Endodermal cell (in vitro differentiated cells): ENCODE measurements at regions not wholly inside any gene's neighbourhood (a gene's known extent, or its start where the extent isn't known, plus 50 kb on each side); places are given as distances from the start of the nearest gene placed in this dataset.
A peak's percentile ranks its signal among the peaks of the same experiment; 100 is the strongest.

Experiments used
- DNase-seq: peaks from one replicate; pipeline ENCODE4 v3.0.0-alpha.2; 2017
- H3K27ac ChIP-seq: 2 replicates; pipeline ENCODE4 v1.5.1; 2013; ENCODE audit warnings: mild to moderate bottlenecking, low read depth, low read length, moderate library complexity
- H3K27me3 ChIP-seq: 2 replicates; pipeline ENCODE4 v1.6.1; 2013; ENCODE audit warnings: mild to moderate bottlenecking, low read length, moderate library complexity; ENCODE audit not compliant: insufficient read depth, control insufficient read depth, poor library complexity, severe bottlenecking
- H3K36me3 ChIP-seq: 2 replicates; pipeline ENCODE4 v1.7.0; 2013; ENCODE audit warnings: mild to moderate bottlenecking, low read length, moderate library complexity; ENCODE audit not compliant: control insufficient read depth, insufficient read depth
- H3K4me1 ChIP-seq: one replicate; pipeline ENCODE4 v1.7.0; 2013; ENCODE audit warnings: low read length; ENCODE audit not compliant: control insufficient read depth, insufficient read depth
- H3K4me3 ChIP-seq: 2 replicates; pipeline ENCODE4 v1.5.1; 2013; ENCODE audit warnings: mild to moderate bottlenecking, low read length, moderate library complexity
- H3K9ac ChIP-seq: 2 replicates; pipeline ENCODE4 v1.6.1; 2013; ENCODE audit warnings: mild to moderate bottlenecking, low read length, moderate library complexity; ENCODE audit not compliant: poor library complexity, severe bottlenecking; ENCODE audit errors: extremely low read depth
- H3K9me3 ChIP-seq: 2 replicates; pipeline ENCODE4 v1.6.1; 2013; ENCODE audit warnings: mild to moderate bottlenecking, low read length, moderate library complexity; ENCODE audit not compliant: control insufficient read depth
- H3K27ac Mint-ChIP-seq: 2 replicates; pipeline ENCODE4 v1.8.0; 2020; ENCODE audit warnings: mixed read lengths
- H3K27me3 Mint-ChIP-seq: 2 replicates; pipeline ENCODE4 v1.8.0; 2021; ENCODE audit warnings: mild to moderate bottlenecking, mixed read lengths; ENCODE audit not compliant: insufficient read depth
- H3K36me3 Mint-ChIP-seq: 2 replicates; pipeline ENCODE4 v1.8.0; 2020; ENCODE audit warnings: low read depth, mixed read lengths
- H3K4me1 Mint-ChIP-seq: 2 replicates; pipeline ENCODE4 v1.8.0; 2020; ENCODE audit warnings: mixed read lengths
- H3K4me3 Mint-ChIP-seq: 2 replicates; pipeline ENCODE4 v1.8.0; 2020; ENCODE audit warnings: mild to moderate bottlenecking, moderate library complexity, mixed read lengths
- H3K9me3 Mint-ChIP-seq: 2 replicates; pipeline ENCODE4 v1.8.0; 2020; ENCODE audit warnings: mild to moderate bottlenecking, mixed read lengths
- CTCF ChIP-seq: fragments of 200-600 bp; sonication (generic); conservative IDR thresholded peaks from 2 replicates; pipeline ENCODE4 v1.5.0; 2021; ENCODE audit warnings: antibody characterized with exemption, mild to moderate bottlenecking
- WGBS, 2 experiments: methylation state at CpG; one replicate each; pipeline versions ENCODE4 v1.1.5 to v1.1.7; 2013; ENCODE audit warnings: missing lambda C conversion rate in 2 of 2, mixed read lengths in 1 of 2; ENCODE audit not compliant: insufficient coverage in 1 of 2, insufficient read length in 1 of 2; 5-methylcytosine and 5-hydroxymethylcytosine counted together

GRCh38 chr4:126238013-126238412, 923.3 kb downstream of the FAT4 start:
- H3K27me3 ChIP-seq = no peaks in the 10 kb centered on the region
- no peaks in the 10 kb centered on the region for H3K36me3 Mint-ChIP-seq
- H3K4me1 Mint-ChIP-seq = peaks cover 8% of the 10 kb centered on the region
- no peak for TF ChIP-seq CTCF
- no peak overlapping the region for H3K9ac ChIP-seq
- H3K36me3 ChIP-seq = no peaks in the 10 kb centered on the region
- no peak for DNase-seq
- H3K27ac ChIP-seq = no peak overlapping the region
- H3K4me3 ChIP-seq = no peak overlapping the region
- peak overlapping the region; percentile 60 for H3K27ac Mint-ChIP-seq
- H3K27me3 Mint-ChIP-seq = no peaks in the 10 kb centered on the region
- H3K9me3 Mint-ChIP-seq = no peaks in the 10 kb centered on the region
- H3K4me3 Mint-ChIP-seq = no peak overlapping the region
- H3K9me3 ChIP-seq = no peaks in the 10 kb centered on the region
- H3K4me1 ChIP-seq = no peaks in the 10 kb centered on the region

GRCh38 chr4:126241634-126242033, 926.9 kb downstream of the FAT4 start:
- H3K4me3 Mint-ChIP-seq = no peak overlapping the region
- no peaks in the 10 kb centered on the region for H3K9me3 Mint-ChIP-seq
- no peaks in the 10 kb centered on the region for H3K27me3 Mint-ChIP-seq
- Histone ChIP-seq H3K27me3 (no peaks in the 10 kb centered on the region), H3K4me1 (no peaks in the 10 kb centered on the region), H3K4me3 (no peak overlapping the region), H3K9me3 (no peaks in the 10 kb centered on the region), H3K9ac (no peak overlapping the region), H3K36me3 (no peaks in the 10 kb centered on the region), H3K27ac (no peak overlapping the region)
- no peak for TF ChIP-seq CTCF
- H3K36me3 Mint-ChIP-seq = no peaks in the 10 kb centered on the region
- H3K4me1 Mint-ChIP-seq = peaks cover 8% of the 10 kb centered on the region
- H3K27ac Mint-ChIP-seq = no peak overlapping the region
- no peak for DNase-seq
- 90 to 100% methylated on average over 1 to 2 of the region's 2 CpGs for WGBS, 2 experiments

DNA sequence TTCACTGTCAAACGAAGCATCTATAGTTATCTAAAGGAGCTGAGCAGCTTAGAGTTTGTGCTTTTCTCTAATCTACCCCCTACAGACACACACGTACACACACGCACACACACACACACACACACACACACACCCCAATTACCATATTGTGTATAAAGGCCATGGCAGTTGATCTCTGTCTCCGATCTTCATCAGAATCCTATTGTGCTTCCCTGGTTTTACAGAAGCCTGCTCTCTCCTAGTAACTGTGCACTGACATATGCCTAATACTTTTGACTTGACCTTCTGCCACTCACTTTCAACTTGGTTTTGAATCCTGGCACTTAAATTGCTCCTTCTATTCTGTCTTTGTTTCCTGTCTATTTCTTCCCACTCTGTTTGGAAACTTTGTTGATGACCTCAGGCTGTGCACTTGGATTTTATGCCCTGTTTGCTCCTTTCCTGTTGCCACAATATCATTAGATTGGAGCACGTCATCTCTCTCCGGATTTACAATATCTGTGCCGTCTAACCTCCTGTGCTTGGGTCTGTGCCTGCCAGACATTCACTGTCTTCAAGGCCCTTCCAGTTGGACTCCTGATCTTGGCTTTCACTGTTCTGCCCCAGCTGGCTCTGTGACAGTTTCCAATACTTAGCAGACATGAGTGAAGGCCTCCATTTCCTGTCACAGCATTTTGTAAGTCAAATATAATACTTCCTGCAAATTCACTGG, 928.1 kb downstream of the FAT4 start:
- Mint-ChIP-seq H3K27ac (no peak overlapping the region), H3K4me3 (no peak overlapping the region), H3K36me3 (no peaks in the 10 kb centered on the region), H3K9me3 (no peaks in the 10 kb centered on the region), H3K27me3 (no peaks in the 10 kb centered on the region), H3K4me1 (peaks cover 3% of the 10 kb centered on the region)
- no peak for TF ChIP-seq CTCF
- Histone ChIP-seq H3K27me3 (no peaks in the 10 kb centered on the region), H3K4me3 (no peak overlapping the region), H3K4me1 (no peaks in the 10 kb centered on the region), H3K27ac (peak overlapping the region; percentile 87), H3K9ac (no peak overlapping the region), H3K9me3 (no peaks in the 10 kb centered on the region), H3K36me3 (no peaks in the 10 kb centered on the region)
- DNase-seq = no peak
- 75 to 86% methylated on average over 5 to 7 of the region's 7 CpGs for WGBS, 2 experiments
